ENCODE measurements at regions not wholly inside any gene's neighbourhood (a gene's known extent, or its start where the extent isn't known, plus 50 kb on each side); places are given as distances from the start of the nearest gene placed in this dataset.

DNA sequence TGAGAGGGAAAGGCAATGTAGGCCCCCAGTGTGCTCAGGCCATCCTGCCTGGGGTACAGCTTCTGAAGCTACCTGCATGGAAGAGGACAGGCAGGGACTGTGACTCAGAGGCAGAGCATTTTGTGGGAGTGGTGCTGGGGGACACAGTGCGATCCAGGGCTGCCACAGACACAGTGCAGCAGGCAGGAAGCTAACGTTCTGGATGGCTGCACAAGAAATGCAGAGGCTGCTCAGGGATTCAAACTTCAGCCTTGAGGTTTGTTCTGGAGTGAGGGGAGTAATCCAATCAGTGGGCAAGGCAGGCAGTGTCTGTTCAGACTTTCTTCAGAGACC lies 648.0 kb upstream of the IGFBP3 start:
- no peaks in the 10 kb centered on the region for H3K4me1 ChIP-seq (replicated peaks in 1 of 4; ENCODE audit: control insufficient read depth in 3 of 4, insufficient read depth in 4 of 4, low read length in 3 of 4)
- H3K27ac ChIP-seq (ENCODE audit: low read depth, low read length), result no peak overlapping the region
- ChIA-PET CTCF (ENCODE audit: partially characterized antibody) (no interaction called here), POLR2A (ENCODE audit: partially characterized antibody) (no interaction called here)
- no peak overlapping the region for H2BK120ac ChIP-seq (replicated peaks; ENCODE audit: low read depth, low read length)
- no peak overlapping the region for H3K4me3 ChIP-seq (ENCODE audit: extremely low read depth in 1 of 4, insufficient read depth in 2 of 4, low read depth in 3 of 4, low read length in 4 of 4)
- H3K79me1 ChIP-seq (ENCODE audit: low read depth, low read length), result no peaks in the 10 kb centered on the region
- no peaks in the 10 kb centered on the region for H3K9me3 ChIP-seq (ENCODE audit: insufficient read depth in 2 of 2, low read depth in 1 of 2, low read length in 1 of 2)
- no peak overlapping the region for H3K14ac ChIP-seq (ENCODE audit: insufficient read length)
- H3K23ac ChIP-seq (ENCODE audit: insufficient read length), result no peak overlapping the region
- DNase-seq (ENCODE audit: low read depth in 1 of 2, low spot score in 2 of 2) (no peak), FAIRE-seq (no peak)
- no peak overlapping the region for H2BK15ac ChIP-seq (ENCODE audit: low read length)
- no peak overlapping the region for H3K56ac ChIP-seq (replicated peaks; ENCODE audit: insufficient read length, low read depth, low read length)
- no peaks in the 10 kb centered on the region for H3K79me2 ChIP-seq (ENCODE audit: control insufficient read depth in 1 of 2, insufficient read depth in 2 of 2, low read length in 2 of 2)
- no peak overlapping the region for H3K18ac ChIP-seq (ENCODE audit: extremely low read depth, low read length)
- H2AK5ac ChIP-seq (ENCODE audit: low read depth, low read length), result no peak overlapping the region
- no peaks in the 10 kb centered on the region for H4K20me1 ChIP-seq (replicated peaks in 1 of 2; ENCODE audit: control insufficient read depth in 1 of 2, insufficient read depth in 2 of 2, low read length in 2 of 2)
- TF ChIP-seq ASH2L (IDR thresholded peaks at IDR 0.05; ENCODE audit: low read length) (no peak), HDAC2 (IDR thresholded peaks at IDR 0.05; ENCODE audit: borderline replicate concordance in 1 of 2, low read depth in 2 of 2, low read length in 2 of 2) (no peak)
- H3K4me2 ChIP-seq (ENCODE audit: insufficient read depth in 1 of 2, low read depth in 2 of 2, low read length in 2 of 2), result no peak overlapping the region
- H3K23me2 ChIP-seq (ENCODE audit: low read depth, low read length), result no peaks in the 10 kb centered on the region
- no peak overlapping the region for H2BK5ac ChIP-seq (ENCODE audit: low read depth, low read length)
- no peak overlapping the region for H2BK20ac ChIP-seq (ENCODE audit: low read length)
- no peak overlapping the region for H4K91ac ChIP-seq (replicated peaks; ENCODE audit: insufficient read length, low read length)
- WGBS, 2 experiments (ENCODE audit: extremely low coverage in 1 of 2, insufficient coverage in 1 of 2, insufficient read length in 1 of 2, insufficient replicate concordance in 2 of 2, low coverage in 1 of 2, low lambda C conversion rate in 2 of 2, missing lambda C conversion rate in 1 of 2), result 63% methylated on average over 2 of the region's 2 CpGs; no CpG with 5 or more reads in 1 of the 2 experiments
- H2AFZ ChIP-seq (ENCODE audit: low read length), result peak overlapping the region; percentile 20; the same call in 1 of the 2 replicates
- H3K27me3 ChIP-seq (replicated peaks in 1 of 4; ENCODE audit: control insufficient read depth in 3 of 4, extremely low read depth in 1 of 4, insufficient read depth in 3 of 4, low read length in 3 of 4), result no peaks in the 10 kb centered on the region
- H4K5ac ChIP-seq (ENCODE audit: insufficient read length, low read depth, low read length), result no peak overlapping the region
- no peak overlapping the region for H3K9ac ChIP-seq (replicated peaks in 1 of 4; ENCODE audit: extremely low read depth in 1 of 4, low read depth in 3 of 4, low read length in 3 of 4)
- H3K36me3 ChIP-seq (ENCODE audit: control insufficient read depth in 2 of 4, insufficient read depth in 4 of 4, low read length in 3 of 4), result no peaks in the 10 kb centered on the region
- no peak overlapping the region for H2BK12ac ChIP-seq (ENCODE audit: low read depth, low read length)
- no peak overlapping the region for H3K4ac ChIP-seq (replicated peaks; ENCODE audit: insufficient read length, low read depth, low read length)
- no peak overlapping the region; the same call in 1 of the 2 replicates for H4K8ac ChIP-seq (ENCODE audit: extremely low read depth, insufficient read depth, low read length)

Data from H1 (cell line).